Lung (tissue), 11 donors: ENCODE measurements at regions not wholly inside any gene's neighbourhood (a gene's known extent, or its start where the extent isn't known, plus 50 kb on each side); places are given as distances from the start of the nearest gene placed in this dataset.

Experiments
- ATAC-seq: fragments of 200-7000 bp; cut with Tn5 transposase; one replicate; pipeline ENCODE4 v1.9.1; 2020; ENCODE audit warnings: moderate number of reproducible peaks; ENCODE audit not compliant: insufficient read depth, low FRiP score
- DNase-seq, 3 donors: peaks; one replicate each; pipeline ENCODE4 v3.0.0-alpha.2; 2013 to 2017
- H3K27ac ChIP-seq, 2 donors: one replicate each; pipeline ENCODE4 v1.5.1; 2013; ENCODE audit warnings: mild to moderate bottlenecking in 2 of 2, moderate library complexity in 2 of 2, control low read depth in 1 of 2, inconsistent platforms in 1 of 2, low read depth in 1 of 2, low read length in 1 of 2
- H3K27me3 ChIP-seq, 3 donors: one replicate each; pipeline ENCODE4 v1.5.1; 2013; ENCODE audit warnings: low read length in 2 of 3; ENCODE audit not compliant: control insufficient read depth in 3 of 3, insufficient read depth in 3 of 3
- H3K36me3 ChIP-seq, 4 donors: one replicate each; pipeline ENCODE4 v1.5.1; 2013; ENCODE audit warnings: low read length in 4 of 4, mild to moderate bottlenecking in 1 of 4, moderate library complexity in 1 of 4; ENCODE audit not compliant: control insufficient read depth in 4 of 4, insufficient read depth in 4 of 4
- H3K4me1 ChIP-seq, 5 donors: one replicate each; pipeline ENCODE4 v1.5.1; 2013; ENCODE audit warnings: low read length in 5 of 5, mild to moderate bottlenecking in 2 of 5, moderate library complexity in 1 of 5; ENCODE audit not compliant: control insufficient read depth in 5 of 5, insufficient read depth in 5 of 5
- H3K4me3 ChIP-seq: one replicate; pipeline ENCODE4 v1.5.1; 2013; ENCODE audit warnings: mild to moderate bottlenecking, control low read depth, moderate library complexity
- H3K9ac ChIP-seq, 2 donors: one replicate each; pipeline ENCODE4 v1.5.1; 2013; ENCODE audit warnings: low read length in 2 of 2, control low read depth in 1 of 2; ENCODE audit not compliant: insufficient read depth in 1 of 2
- H3K9me3 ChIP-seq, 4 donors: one replicate each; pipeline ENCODE4 v1.5.1; 2013; ENCODE audit warnings: low read length in 3 of 4, mild to moderate bottlenecking in 1 of 4, moderate library complexity in 1 of 4; ENCODE audit not compliant: control insufficient read depth in 4 of 4, insufficient read depth in 3 of 4
- WGBS, 2 donors: extraction: QIAGEN DNeasy Blood & Tissue Kit; methylation state at CpG; one replicate each; pipeline ENCODE4 v1.1.7; 2013; 5-methylcytosine and 5-hydroxymethylcytosine counted together
- TF ChIP-seq, protein P1 (sequence below): IDR thresholded peaks from 2 replicates; pipeline ENCODE4 v1.5.1; 2012; ENCODE audit warnings: mild to moderate bottlenecking; ENCODE audit errors: control extremely low read depth, extremely low read depth
- donor health status: control.
- donor health status: control.
- donor health status: Bipolar disorder and iron deficiency.
- donor health status: healthy.
- donor health status: DM: yes; HTN: yes; CAD: no.

GRCh38 chr20:22910287-22910852 lies 124.7 kb upstream of the SSTR4 start:
- Histone ChIP-seq H3K27me3 (peaks cover 0 to 4% (median 0%) of the 10 kb centered on the region in 3 donors), H3K9ac (no peak overlapping the region), H3K36me3 (no peaks in the 10 kb centered on the region), H3K4me1 (peaks cover 0 to 7% (median 2%) of the 10 kb centered on the region in 5 donors), H3K4me3 (no peak overlapping the region), H3K27ac (no peak overlapping the region), H3K9me3 (no peaks in the 10 kb centered on the region)
- 88 to 90% methylated on average over 7 of the region's 7 CpGs for WGBS, 2 donors
- no peak for DNase-seq
- no peak for ATAC-seq
- TF ChIP-seq, protein P1, sequence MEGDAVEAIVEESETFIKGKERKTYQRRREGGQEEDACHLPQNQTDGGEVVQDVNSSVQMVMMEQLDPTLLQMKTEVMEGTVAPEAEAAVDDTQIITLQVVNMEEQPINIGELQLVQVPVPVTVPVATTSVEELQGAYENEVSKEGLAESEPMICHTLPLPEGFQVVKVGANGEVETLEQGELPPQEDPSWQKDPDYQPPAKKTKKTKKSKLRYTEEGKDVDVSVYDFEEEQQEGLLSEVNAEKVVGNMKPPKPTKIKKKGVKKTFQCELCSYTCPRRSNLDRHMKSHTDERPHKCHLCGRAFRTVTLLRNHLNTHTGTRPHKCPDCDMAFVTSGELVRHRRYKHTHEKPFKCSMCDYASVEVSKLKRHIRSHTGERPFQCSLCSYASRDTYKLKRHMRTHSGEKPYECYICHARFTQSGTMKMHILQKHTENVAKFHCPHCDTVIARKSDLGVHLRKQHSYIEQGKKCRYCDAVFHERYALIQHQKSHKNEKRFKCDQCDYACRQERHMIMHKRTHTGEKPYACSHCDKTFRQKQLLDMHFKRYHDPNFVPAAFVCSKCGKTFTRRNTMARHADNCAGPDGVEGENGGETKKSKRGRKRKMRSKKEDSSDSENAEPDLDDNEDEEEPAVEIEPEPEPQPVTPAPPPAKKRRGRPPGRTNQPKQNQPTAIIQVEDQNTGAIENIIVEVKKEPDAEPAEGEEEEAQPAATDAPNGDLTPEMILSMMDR, result no peak

- DNase-seq (no peak), ATAC-seq (no peak)
- TF ChIP-seq, protein P1, result no peak
- Histone ChIP-seq H3K4me3 (no peak overlapping the region), H3K36me3 (no peaks in the 10 kb centered on the region), H3K9me3 (peaks cover 0 to 6% (median 0%) of the 10 kb centered on the region in 4 donors), H3K27me3 (peaks cover 0 to 4% (median 0%) of the 10 kb centered on the region in 3 donors), H3K4me1 (no peaks in the 10 kb centered on the region), H3K27ac (no peak overlapping the region), H3K9ac (no peak overlapping the region)
- WGBS, 2 donors, result 64 to 75% methylated on average over 2 of the region's 2 CpGs
These were observed 120.8 kb upstream of the SSTR4 start for GRCh38 chr20:22914291-22914690.

GRCh38 chr20:22915512-22915911 lies 119.6 kb upstream of the SSTR4 start:
- peaks cover 0 to 6% (median 0%) of the 10 kb centered on the region in 4 donors for H3K9me3 ChIP-seq
- 88 to 89% methylated on average over 2 of the region's 2 CpGs for WGBS, 2 donors
- H3K27ac ChIP-seq, result no peak overlapping the region
- no peak overlapping the region for H3K4me3 ChIP-seq
- ATAC-seq (no peak), DNase-seq (no peak)
- H3K36me3 ChIP-seq, result no peaks in the 10 kb centered on the region
- no peaks in the 10 kb centered on the region for H3K27me3 ChIP-seq
- H3K4me1 ChIP-seq, result no peaks in the 10 kb centered on the region
- TF ChIP-seq, protein P1, result no peak
- no peak overlapping the region for H3K9ac ChIP-seq
